Liver (tissue), 7 donors: ENCODE measurements at regions not wholly inside any gene's neighbourhood (a gene's known extent, or its start where the extent isn't known, plus 50 kb on each side); places are given as distances from the start of the nearest gene placed in this dataset.
"Not testable (repeated sequence)": the region's sequence is repeated elsewhere in the genome, so short reads cannot be mapped to it uniquely, and the experiment has no call there.

Experiments
- DNase-seq: peaks from one replicate; pipeline ENCODE4 v3.0.0-alpha.2; 2017; ENCODE audit warnings: low spot score
- H3K27ac ChIP-seq, 2 donors: one replicate each; pipeline ENCODE4 v1.7.0; 2013; ENCODE audit warnings: inconsistent platforms in 2 of 2, low read length in 2 of 2, control low read depth in 1 of 2, low read depth in 1 of 2, mild to moderate bottlenecking in 1 of 2
- H3K27me3 ChIP-seq, 4 donors: one replicate each; pipeline versions ENCODE4 v1.6.1 to v1.7.0; 2013; ENCODE audit warnings: low read length in 3 of 4, inconsistent platforms in 1 of 4, mild to moderate bottlenecking in 1 of 4, moderate library complexity in 1 of 4; ENCODE audit not compliant: control insufficient read depth in 4 of 4, insufficient read depth in 4 of 4
- H3K36me3 ChIP-seq, 4 donors: one replicate each; pipeline versions ENCODE4 v1.6.1 to v1.7.0; 2013; ENCODE audit warnings: low read length in 3 of 4, mild to moderate bottlenecking in 3 of 4, low read depth in 1 of 4, moderate library complexity in 1 of 4; ENCODE audit not compliant: control insufficient read depth in 4 of 4, insufficient read depth in 3 of 4
- H3K4me1 ChIP-seq, 4 donors: one replicate each; pipeline versions ENCODE4 v1.6.1 to v1.7.0; 2013; ENCODE audit warnings: low read length in 3 of 4, mild to moderate bottlenecking in 3 of 4, moderate library complexity in 1 of 4; ENCODE audit not compliant: control insufficient read depth in 4 of 4, insufficient read depth in 4 of 4
- H3K4me3 ChIP-seq, 3 donors: one replicate each; pipeline versions ENCODE4 v1.6.1 to v1.7.0; 2013; ENCODE audit warnings: low read length in 3 of 3, control low read depth in 1 of 3, low read depth in 1 of 3, mild to moderate bottlenecking in 1 of 3
- H3K9ac ChIP-seq, 2 donors: one replicate each; pipeline ENCODE4 v1.7.0; 2013; ENCODE audit warnings: low read length in 2 of 2, mild to moderate bottlenecking in 2 of 2, moderate library complexity in 2 of 2, control low read depth in 1 of 2, low read depth in 1 of 2
- H3K9me3 ChIP-seq, 4 donors: one replicate each; pipeline versions ENCODE4 v1.6.1 to v1.7.0; 2013; ENCODE audit warnings: low read length in 3 of 4; ENCODE audit not compliant: control insufficient read depth in 4 of 4
- FOXA1 ChIP-seq: IDR thresholded peaks from 2 replicates; pipeline ENCODE4 v1.6.1; 2016; ENCODE audit warnings: antibody characterized with exemption
- FOXA2 ChIP-seq: IDR thresholded peaks from 2 replicates; pipeline ENCODE4 v1.6.1; 2016; ENCODE audit warnings: antibody characterized with exemption
- GABPA ChIP-seq, 2 donors: IDR thresholded peaks in 1 of 2; conservative IDR thresholded peaks in 1 of 2; 2 replicates each; pipeline ENCODE4 v1.6.1; 2016; ENCODE audit warnings: antibody characterized with exemption in 2 of 2, mild to moderate bottlenecking in 1 of 2, moderate library complexity in 1 of 2
- HNF4A ChIP-seq, 2 donors: conservative IDR thresholded peaks; 2 replicates each; pipeline ENCODE4 v1.6.1; 2016; ENCODE audit warnings: antibody characterized with exemption in 2 of 2, mild to moderate bottlenecking in 2 of 2
- HNF4G ChIP-seq: IDR thresholded peaks from 2 replicates; pipeline ENCODE4 v1.6.1; 2016; ENCODE audit warnings: antibody characterized with exemption
- JUND ChIP-seq, 2 donors: IDR thresholded peaks; 2 replicates each; pipeline ENCODE4 v1.6.1; 2016; ENCODE audit warnings: antibody characterized with exemption in 2 of 2
- RAD21 ChIP-seq, 2 donors: IDR thresholded peaks; 2 replicates each; pipeline ENCODE4 v1.6.1; 2016; ENCODE audit warnings: antibody characterized with exemption in 2 of 2, mild to moderate bottlenecking in 2 of 2
- SP1 ChIP-seq: IDR thresholded peaks from 2 replicates; pipeline ENCODE4 v1.6.1; 2018; ENCODE audit warnings: antibody characterized with exemption, mild to moderate bottlenecking
- YY1 ChIP-seq: IDR thresholded peaks from 2 replicates; pipeline ENCODE4 v1.6.1; 2016; ENCODE audit warnings: antibody characterized with exemption, mild to moderate bottlenecking
- ZBTB33 ChIP-seq: IDR thresholded peaks from 2 replicates; pipeline ENCODE4 v1.6.1; 2016; ENCODE audit warnings: antibody characterized with exemption
- WGBS: extraction: QIAGEN DNeasy Blood & Tissue Kit; methylation state at CpG from one replicate; pipeline ENCODE4 v1.1.7; 2013; 5-methylcytosine and 5-hydroxymethylcytosine counted together
- donor health status: healthy.
- donor health status: healthy.
- donor health status: healthy.
- donor health status: healthy.

GRCh38 chr3:65004306-65004705 is 316.5 kb upstream of the ADAMTS9 start:
- Histone ChIP-seq H3K27me3 (no peaks in the 10 kb centered on the region), H3K27ac (no peak overlapping the region), H3K9me3 (no peaks in the 10 kb centered on the region), H3K36me3 (no peaks in the 10 kb centered on the region), H3K4me3 (no peak overlapping the region), H3K4me1 (no peaks in the 10 kb centered on the region), H3K9ac (no peak overlapping the region)
- DNase-seq: no peak
- no peak for TF ChIP-seq RAD21 (IDR thresholded peaks at IDR 0.05)
- WGBS: 78% methylated on average over 1 of the region's 1 CpG

- not testable (repeated sequence) for H3K36me3 ChIP-seq, H3K27me3 ChIP-seq
Measured at GRCh38 chr3:65001119-65001518, 313.3 kb upstream of the ADAMTS9 start.

GRCh38 chr3:64998317-64998716 is 310.5 kb upstream of the ADAMTS9 start:
- TF ChIP-seq ZBTB33 (no peak), JUND (IDR thresholded peaks at IDR 0.05) (no peak), YY1 (no peak), FOXA1 (no peak), HNF4A (conservative IDR thresholded peaks at IDR 0.05) (no peak), FOXA2 (no peak), GABPA (IDR thresholded peaks at IDR 0.05 in 1 of 2, conservative IDR thresholded peaks at IDR 0.05 in 1 of 2) (no peak)
- Histone ChIP-seq H3K27me3 (no peaks in the 10 kb centered on the region), H3K4me3 (no peak overlapping the region), H3K36me3 (no peaks in the 10 kb centered on the region), H3K4me1 (no peaks in the 10 kb centered on the region), H3K9me3 (no peaks in the 10 kb centered on the region), H3K9ac (no peak overlapping the region), H3K27ac (no peak overlapping the region)
- DNase-seq: no peak

More at GRCh38 chr3:65001119-65001518, 313.3 kb upstream of the ADAMTS9 start:
- 83% methylated on average over 4 of the region's 4 CpGs for WGBS
- not testable (repeated sequence) for DNase-seq, H3K27ac ChIP-seq, H3K4me1 ChIP-seq, H3K9ac ChIP-seq, H3K9me3 ChIP-seq, H3K4me3 ChIP-seq

GRCh38 chr3:64995857-64996551 is 308.2 kb upstream of the ADAMTS9 start:
- Histone ChIP-seq H3K9ac (no peak overlapping the region), H3K9me3 (no peaks in the 10 kb centered on the region), H3K27me3 (no peaks in the 10 kb centered on the region), H3K36me3 (no peaks in the 10 kb centered on the region), H3K4me1 (no peaks in the 10 kb centered on the region), H3K4me3 (no peak overlapping the region), H3K27ac (no peak overlapping the region)
- no peak for DNase-seq
- no peak for TF ChIP-seq SP1
- no peak for TF ChIP-seq FOXA2
- TF ChIP-seq HNF4G: no peak
- TF ChIP-seq FOXA1: no peak
- 38% methylated on average over 9 of the region's 9 CpGs for WGBS
